ENCODE measurements at regions not wholly inside any gene's neighbourhood (a gene's known extent, or its start where the extent isn't known, plus 50 kb on each side); places are given as distances from the start of the nearest gene placed in this dataset.

DNA sequence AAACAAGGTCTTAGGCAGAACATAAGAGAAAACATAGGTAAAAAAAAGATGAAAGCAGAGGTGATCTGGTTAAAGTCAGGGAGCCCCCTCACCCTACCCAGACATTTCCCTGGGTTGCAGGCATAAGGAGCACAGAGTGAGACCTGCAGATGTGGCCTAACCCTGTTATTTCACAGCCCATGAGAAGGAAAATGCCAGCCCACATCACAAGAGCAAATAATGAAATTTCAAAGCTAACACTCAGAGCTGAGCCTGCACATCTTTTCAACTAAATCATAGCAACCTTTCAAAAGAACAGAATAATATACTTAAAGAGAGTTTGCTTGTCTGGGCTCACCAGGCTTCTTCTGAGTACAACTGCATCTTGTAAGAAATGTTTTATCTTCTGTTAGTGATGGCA lies 295.4 kb downstream of the RPAP3 start:
- CTCF ChIA-PET, result no interaction called here
- POLR2A ChIA-PET (ENCODE audit: unreplicated experiment), result no interaction called here
- Histone ChIP-seq H3K9ac (ENCODE audit: low read depth, low read length) (no peak overlapping the region), H2AFZ (replicated peaks; ENCODE audit: low read length, poor library complexity) (no peak overlapping the region), H3K36me3 (ENCODE audit: control insufficient read depth, insufficient read depth, low read length) (no peaks in the 10 kb centered on the region), H3K18ac (ENCODE audit: low read depth, low read length) (no peak overlapping the region), H4K91ac (ENCODE audit: insufficient read depth, low read depth, low read length) (no peak overlapping the region), H3K4ac (ENCODE audit: low read depth, low read length) (no peak overlapping the region), H3K4me3 (ENCODE audit: insufficient read depth, low read depth, low read length) (no peak overlapping the region), H4K20me1 (ENCODE audit: insufficient read depth, low read length) (no peaks in the 10 kb centered on the region), H2BK120ac (ENCODE audit: low read depth, low read length) (no peak overlapping the region), H2BK20ac (ENCODE audit: low read depth, low read length) (no peak overlapping the region), H2BK5ac (ENCODE audit: low read depth, low read length, poor library complexity, severe bottlenecking) (no peak overlapping the region), H3K56ac (ENCODE audit: extremely low read depth, insufficient read depth, low read length) (no peak overlapping the region), H3K14ac (replicated peaks; ENCODE audit: low read depth, low read length) (no peak overlapping the region), H3K27me3 (ENCODE audit: control insufficient read depth, insufficient read depth, low read length) (peaks cover 8% of the 10 kb centered on the region), H3K79me1 (ENCODE audit: low read depth in 1 of 2, low read length in 2 of 2) (no peaks in the 10 kb centered on the region), H3K9me3 (ENCODE audit: control insufficient read depth, insufficient read depth, low read length) (no peaks in the 10 kb centered on the region), H2BK15ac (ENCODE audit: low read depth, low read length) (no peak overlapping the region), H3K23ac (ENCODE audit: low read depth, low read length) (no peak overlapping the region), H3K27ac (ENCODE audit: insufficient read depth, low read length) (no peak overlapping the region), H2AK9ac (replicated peaks; ENCODE audit: low read depth, low read length, poor library complexity) (no peak overlapping the region), H4K5ac (ENCODE audit: low read depth, low read length) (no peak overlapping the region), H4K8ac (ENCODE audit: low read depth in 2 of 2, low read length in 2 of 2) (no peak overlapping the region), H2AK5ac (ENCODE audit: low read depth, low read length) (no peak overlapping the region), H3K4me1 (ENCODE audit: control insufficient read depth, insufficient read depth, low read length) (peaks cover 2% of the 10 kb centered on the region), H3K9me1 (ENCODE audit: insufficient read depth, low read length) (no peaks in the 10 kb centered on the region), H3K4me2 (ENCODE audit: low read depth, low read length) (no peak overlapping the region)
- dilution Hi-C loops (cut with HindIII; ENCODE audit: low sequenced_read_pairs, unreplicated experiment), result no loop called here
- no TSS peak for BruUV-seq (replicated peaks)
- DNase-seq (no peak), ATAC-seq (ENCODE audit: low read depth) (no peak)
- intact Hi-C loops (cut with micrococcal nuclease), result no loop called here
- TF ChIP-seq BHLHE40 (IDR thresholded peaks at IDR 0.05; ENCODE audit: low read depth, low read length), result no peak
- no peak for TF ChIP-seq SMC3 (IDR thresholded peaks at IDR 0.05; ENCODE audit: low read depth, low read length)
- no peak for TF ChIP-seq CHD1 (IDR thresholded peaks at IDR 0.05; ENCODE audit: low read depth, low read length)
- in situ Hi-C loops (cut with MboI; ENCODE audit: low sequenced_read_pairs), result no loop called here
